Ishikawa (cell line): ENCODE measurements at regions not wholly inside any gene's neighbourhood (a gene's known extent, or its start where the extent isn't known, plus 50 kb on each side); places are given as distances from the start of the nearest gene placed in this dataset.

Source experiments
- EP300 ChIP-seq: IDR thresholded peaks from 2 replicates; pipeline ENCODE4 v1.6.1; 2012; ENCODE audit warnings: borderline replicate concordance
- TEAD4 ChIP-seq: IDR thresholded peaks from 2 replicates; pipeline ENCODE4 v1.6.1; 2012
- TF ChIP-seq, protein P1 (sequence below): IDR thresholded peaks from 2 replicates; pipeline ENCODE4 v1.6.1; 2012

DNA sequence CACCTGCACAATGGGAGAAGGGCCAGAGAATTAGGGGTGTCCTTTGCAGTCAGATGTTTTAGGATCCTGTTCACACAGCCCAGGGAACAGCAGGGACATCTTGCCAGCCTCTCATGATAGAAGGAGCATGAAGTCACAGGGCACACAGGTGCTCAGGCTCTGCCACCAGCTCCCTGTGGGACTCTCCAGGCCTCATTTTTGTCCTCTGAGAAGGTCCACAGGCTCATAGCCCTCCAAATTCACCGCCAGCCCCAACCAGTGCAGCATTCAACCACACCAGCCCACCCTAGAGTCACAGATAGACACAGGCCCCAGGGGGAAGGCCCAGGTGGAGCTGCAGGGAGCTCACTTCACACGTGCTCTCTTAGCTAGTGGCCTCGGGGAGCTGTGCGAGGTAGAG, 391.7 kb downstream of the TNS1 start:
- TF ChIP-seq EP300 (no peak), TEAD4 (no peak)
- TF ChIP-seq, protein P1, sequence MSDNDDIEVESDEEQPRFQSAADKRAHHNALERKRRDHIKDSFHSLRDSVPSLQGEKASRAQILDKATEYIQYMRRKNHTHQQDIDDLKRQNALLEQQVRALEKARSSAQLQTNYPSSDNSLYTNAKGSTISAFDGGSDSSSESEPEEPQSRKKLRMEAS, result no peak
